H1 (cell line): ENCODE measurements at regions not wholly inside any gene's neighbourhood (a gene's known extent, or its start where the extent isn't known, plus 50 kb on each side); places are given as distances from the start of the nearest gene placed in this dataset.

Experiments used
- CTCF ChIA-PET: fragments of 300-600 bp; sonication (Branson Sonifier 250); formaldehyde crosslinking; loops from one replicate; lab custom pipeline; 2021; ENCODE audit not compliant: partially characterized antibody; lab: Charles Lee
- POLR2A ChIA-PET: fragments of 300-600 bp; sonication (Branson Sonifier 250); formaldehyde crosslinking; loops from one replicate; lab custom pipeline; 2021; ENCODE audit warnings: inconsistent platforms; ENCODE audit not compliant: partially characterized antibody; lab: Charles Lee
- DNase-seq, 2 experiments: peaks; one replicate each; pipeline versions ENCODE4 v3.0.0 to v3.0.0-alpha.2; 2010 to 2022; ENCODE audit warnings: low spot score in 2 of 2, low read depth in 1 of 2, mixed read lengths in 1 of 2
- FAIRE-seq: peaks from 2 replicates; lab custom pipeline; 2011; peaks lifted over from hg19 to GRCh38; lab: Jason Lieb, UNC
- H2AFZ ChIP-seq: 2 replicates; pipeline ENCODE4 v1.8.1; 2012; ENCODE audit warnings: low read length, inconsistent platforms
- H2AK5ac ChIP-seq: 2 replicates; pipeline ENCODE4 v1.6.1; 2013; ENCODE audit warnings: low read depth, low read length
- H2BK120ac ChIP-seq: replicated peaks from 2 replicates; pipeline ENCODE3; 2013; ENCODE audit warnings: low read depth, low read length, inconsistent platforms
- H2BK12ac ChIP-seq: 2 replicates; pipeline ENCODE4 v1.6.1; 2013; ENCODE audit warnings: low read depth, low read length
- H2BK15ac ChIP-seq: 2 replicates; pipeline ENCODE4 v1.6.1; 2013; ENCODE audit warnings: low read length
- H2BK20ac ChIP-seq: 2 replicates; pipeline ENCODE4 v1.6.1; 2013; ENCODE audit warnings: low read length
- H2BK5ac ChIP-seq: 2 replicates; pipeline ENCODE4 v1.6.1; 2013; ENCODE audit warnings: low read depth, low read length
- H3K14ac ChIP-seq: 2 replicates; pipeline ENCODE4 v1.6.1; 2013; ENCODE audit warnings: inconsistent platforms; ENCODE audit not compliant: insufficient read length
- H3K18ac ChIP-seq: 2 replicates; pipeline ENCODE4 v1.6.1; 2013; ENCODE audit warnings: low read length; ENCODE audit errors: extremely low read depth
- H3K23ac ChIP-seq: 2 replicates; pipeline ENCODE4 v1.6.1; 2013; ENCODE audit warnings: inconsistent platforms; ENCODE audit not compliant: insufficient read length
- H3K23me2 ChIP-seq: 2 replicates; pipeline ENCODE4 v1.6.1; 2013; ENCODE audit warnings: low read depth, low read length
- H3K27ac ChIP-seq: 2 replicates; pipeline ENCODE4 v1.6.1; 2011; ENCODE audit warnings: low read depth, low read length, inconsistent platforms
- H3K27me3 ChIP-seq, 4 experiments: replicated peaks in 1 of 4; 1 replicate in 1 of 4; 2 replicates in 3 of 4; pipeline versions ENCODE4 v1.6.1 to v1.8.1; 2011 to 2013; ENCODE audit warnings: low read length in 3 of 4, mild to moderate bottlenecking in 3 of 4, inconsistent platforms in 2 of 4, mixed read lengths in 2 of 4, moderate library complexity in 1 of 4; ENCODE audit not compliant: control insufficient read depth in 3 of 4, insufficient read depth in 3 of 4; ENCODE audit errors: extremely low read depth in 1 of 4
- H3K36me3 ChIP-seq, 4 experiments: 2 replicates each; pipeline versions ENCODE4 v1.6.1 to v1.8.1; 2011 to 2013; ENCODE audit warnings: mild to moderate bottlenecking in 4 of 4, low read length in 3 of 4, moderate library complexity in 2 of 4, control low read depth in 1 of 4, inconsistent platforms in 1 of 4; ENCODE audit not compliant: insufficient read depth in 4 of 4, control insufficient read depth in 2 of 4
- H3K4ac ChIP-seq: replicated peaks from 2 replicates; pipeline ENCODE3; 2013; ENCODE audit warnings: low read length, low read depth, mixed read lengths, inconsistent platforms; ENCODE audit not compliant: insufficient read length
- H3K4me1 ChIP-seq, 4 experiments: replicated peaks in 1 of 4; 1 replicate in 1 of 4; 2 replicates in 3 of 4; pipeline versions ENCODE4 v1.6.1 to v1.8.1; 2011 to 2013; ENCODE audit warnings: low read length in 3 of 4, inconsistent platforms in 2 of 4, mixed read lengths in 1 of 4; ENCODE audit not compliant: insufficient read depth in 4 of 4, control insufficient read depth in 3 of 4
- H3K4me2 ChIP-seq, 2 experiments: 2 replicates each; pipeline versions ENCODE4 v1.6.1 to v1.8.1; 2011 to 2013; ENCODE audit warnings: low read depth in 2 of 2, low read length in 2 of 2, control low read depth in 1 of 2, inconsistent platforms in 1 of 2, mild to moderate bottlenecking in 1 of 2; ENCODE audit not compliant: insufficient read depth in 1 of 2
- H3K4me3 ChIP-seq, 4 experiments: fragments of 200-600, 300-600 bp in 1 of 4; sonication (generic), shearing (Covaris generic), sonication (Bioruptor Twin) in 1 of 4; 2 replicates each; pipeline versions ENCODE4 v1.5.1 to v1.8.1; 2011 to 2016; ENCODE audit warnings: low read length in 4 of 4, low read depth in 3 of 4, control low read depth in 2 of 4, inconsistent platforms in 2 of 4, mild to moderate bottlenecking in 2 of 4, mixed read lengths in 1 of 4, moderate library complexity in 1 of 4; ENCODE audit not compliant: insufficient read depth in 2 of 4; ENCODE audit errors: extremely low read depth in 1 of 4
- H3K56ac ChIP-seq: replicated peaks from 2 replicates; pipeline ENCODE3; 2013; ENCODE audit warnings: low read depth, mild to moderate bottlenecking, mixed read lengths, low read length, inconsistent platforms; ENCODE audit not compliant: insufficient read length
- H3K79me1 ChIP-seq: 2 replicates; pipeline ENCODE4 v1.6.1; 2013; ENCODE audit warnings: low read depth, low read length, control low read depth
- H3K79me2 ChIP-seq, 2 experiments: 2 replicates each; pipeline versions ENCODE4 v1.6.1 to v1.8.1; 2012 to 2013; ENCODE audit warnings: low read length in 2 of 2, mild to moderate bottlenecking in 2 of 2, inconsistent platforms in 1 of 2; ENCODE audit not compliant: insufficient read depth in 2 of 2, control insufficient read depth in 1 of 2
- H3K9ac ChIP-seq, 4 experiments: replicated peaks in 1 of 4; 1 replicate in 1 of 4; 2 replicates in 3 of 4; pipeline versions ENCODE4 v1.6.1 to v1.8.1; 2011 to 2013; ENCODE audit warnings: low read depth in 3 of 4, low read length in 3 of 4, control low read depth in 2 of 4, mild to moderate bottlenecking in 2 of 4, moderate library complexity in 2 of 4, inconsistent platforms in 1 of 4; ENCODE audit errors: extremely low read depth in 1 of 4
- H3K9me3 ChIP-seq, 2 experiments: 2 replicates each; pipeline versions ENCODE4 v1.6.1 to v1.8.1; 2012 to 2013; ENCODE audit warnings: mild to moderate bottlenecking in 2 of 2, moderate library complexity in 2 of 2, control low read depth in 1 of 2, inconsistent platforms in 1 of 2, low read depth in 1 of 2, low read length in 1 of 2, mixed read lengths in 1 of 2; ENCODE audit not compliant: insufficient read depth in 2 of 2
- H4K20me1 ChIP-seq, 2 experiments: replicated peaks in 1 of 2; 2 replicates each; pipeline versions ENCODE3 to v1.8.1; 2011 to 2013; ENCODE audit warnings: inconsistent platforms in 2 of 2, low read length in 2 of 2, mild to moderate bottlenecking in 1 of 2; ENCODE audit not compliant: insufficient read depth in 2 of 2, control insufficient read depth in 1 of 2
- H4K5ac ChIP-seq: 2 replicates; pipeline ENCODE4 v1.6.1; 2013; ENCODE audit warnings: low read length, low read depth, mixed read lengths, inconsistent platforms; ENCODE audit not compliant: insufficient read length
- H4K8ac ChIP-seq: 2 replicates; pipeline ENCODE4 v1.8.0; 2013; ENCODE audit warnings: mild to moderate bottlenecking, moderate library complexity, low read length, inconsistent platforms; ENCODE audit not compliant: insufficient read depth; ENCODE audit errors: extremely low read depth
- H4K91ac ChIP-seq: replicated peaks from 2 replicates; pipeline ENCODE3; 2013; ENCODE audit warnings: low read length, mixed read lengths, inconsistent platforms; ENCODE audit not compliant: insufficient read length
- BACH1 ChIP-seq: IDR thresholded peaks from 2 replicates; pipeline ENCODE4 v1.6.1; 2012; ENCODE audit warnings: low read length, improper control_type of control experiment
- CBX8 ChIP-seq: fragments of 300-800, 300-1000 bp; sonication (generic); IDR thresholded peaks from 2 replicates; pipeline ENCODE4 v1.7.1; 2016; ENCODE audit warnings: low read depth, low read length, borderline replicate concordance
- FOSL1 ChIP-seq: IDR thresholded peaks from 2 replicates; pipeline ENCODE4 v1.6.1; 2011; ENCODE audit warnings: mild to moderate bottlenecking, low read depth, low read length, moderate library complexity; ENCODE audit not compliant: insufficient read depth
- JUN ChIP-seq: IDR thresholded peaks from 2 replicates; pipeline ENCODE4 v1.6.1; 2011; ENCODE audit warnings: low read depth, mild to moderate bottlenecking, improper control_type of control experiment, low read length
- NRF1 ChIP-seq: IDR thresholded peaks from 2 replicates; pipeline ENCODE4 v1.6.1; 2011; ENCODE audit warnings: mild to moderate bottlenecking, low read depth, low read length, improper control_type of control experiment
- POLR2A ChIP-seq, 2 experiments: IDR thresholded peaks; 1 replicate in 1 of 2; 2 replicates in 1 of 2; pipeline ENCODE4 v1.6.1; 2011; ENCODE audit warnings: low read depth in 2 of 2, low read length in 2 of 2, mild to moderate bottlenecking in 2 of 2; ENCODE audit errors: control extremely low read depth in 1 of 2
- SP4 ChIP-seq: IDR thresholded peaks from 2 replicates; pipeline ENCODE4 v1.6.1; 2012; ENCODE audit warnings: low read length, inconsistent platforms
- TAF7 ChIP-seq: optimal IDR thresholded peaks from 2 replicates; pipeline ENCODE3; 2011; ENCODE audit warnings: low read depth, mild to moderate bottlenecking, inconsistent platforms, low read length, moderate library complexity, borderline replicate concordance
- TBP ChIP-seq: IDR thresholded peaks from 2 replicates; pipeline ENCODE4 v1.6.1; 2011; ENCODE audit warnings: low read depth, low read length, improper control_type of control experiment
- USF2 ChIP-seq: IDR thresholded peaks from 2 replicates; pipeline ENCODE4 v1.6.1; 2011; ENCODE audit warnings: low read length, improper control_type of control experiment
- WGBS, 2 experiments: shearing (Covaris generic) in 1 of 2; methylation state at CpG; one replicate each; pipeline versions ENCODE4 v1.1.6 to v1.1.7; 2013 to 2015; ENCODE audit warnings: low lambda C conversion rate in 2 of 2, mixed read lengths in 2 of 2, inconsistent platforms in 1 of 2, low coverage in 1 of 2, missing lambda C conversion rate in 1 of 2; ENCODE audit not compliant: insufficient replicate concordance in 2 of 2, insufficient coverage in 1 of 2, insufficient read length in 1 of 2; ENCODE audit errors: extremely low coverage in 1 of 2, missing lambda C conversion rate in 1 of 2; 5-methylcytosine and 5-hydroxymethylcytosine counted together
- TF ChIP-seq, protein P1 (sequence below): IDR thresholded peaks from 2 replicates; pipeline ENCODE4 v1.6.1; 2012; ENCODE audit warnings: low read length, inconsistent platforms
- TF ChIP-seq, protein P2 (sequence below): IDR thresholded peaks from 2 replicates; pipeline ENCODE4 v1.6.1; 2012; ENCODE audit warnings: inconsistent platforms

DNA sequence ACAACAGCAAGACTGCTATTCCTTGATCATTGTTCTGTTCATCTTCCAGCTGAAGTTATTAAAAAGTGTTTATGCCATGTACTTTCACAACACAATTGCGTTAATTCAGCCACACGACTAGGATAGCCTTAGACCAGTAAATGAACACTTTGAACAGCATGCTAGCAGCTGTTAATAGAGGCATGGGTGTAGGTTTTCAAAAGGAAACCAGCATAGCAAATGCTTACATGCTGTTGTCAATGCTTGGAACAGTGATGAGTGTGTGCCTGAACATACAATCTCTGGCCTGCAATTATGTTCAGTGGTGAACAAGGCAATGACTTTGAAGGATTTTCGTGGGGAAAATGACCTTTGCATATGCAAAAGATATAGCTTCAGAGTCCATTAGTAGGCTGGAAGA is 127.4 kb upstream of the RBM19 start:
- H3K4ac ChIP-seq, result no peak overlapping the region
- H3K23me2 ChIP-seq, result no peaks in the 10 kb centered on the region
- H3K27me3 ChIP-seq, result no peaks in the 10 kb centered on the region
- H3K4me2 ChIP-seq, result no peak overlapping the region
- no peak overlapping the region for H3K56ac ChIP-seq
- no peak overlapping the region for H2BK12ac ChIP-seq
- no peak overlapping the region for H3K18ac ChIP-seq
- H2AK5ac ChIP-seq, result no peak overlapping the region
- H3K79me2 ChIP-seq, result no peaks in the 10 kb centered on the region
- H4K91ac ChIP-seq, result no peak overlapping the region
- H3K23ac ChIP-seq, result no peak overlapping the region
- H2BK15ac ChIP-seq, result no peak overlapping the region
- no peak overlapping the region for H2BK5ac ChIP-seq
- H3K9me3 ChIP-seq, result peaks cover 14 to 16% of the 10 kb centered on the region in 2 experiments; a peak in 2 of 4 replicates
- ChIA-PET CTCF (interaction anchor here (0.5 to 1.5 kb wide), 5 partner anchors 45 to 944 kb away, joined by 3 to 4 read pairs (median 3); no protein-coding TSS in a partner anchor), POLR2A (no interaction called here)
- FAIRE-seq, result no peak
- WGBS, 2 experiments, result 84% methylated on average over 3 of the region's 3 CpGs; no CpG with 5 or more reads in 1 of the 2 experiments
- no peaks in the 10 kb centered on the region for H3K4me1 ChIP-seq
- no peak for DNase-seq
- H3K14ac ChIP-seq, result no peak overlapping the region
- H3K9ac ChIP-seq, result no peak overlapping the region
- H3K36me3 ChIP-seq, result no peaks in the 10 kb centered on the region; a peak in 1 of 8 replicates
- no peaks in the 10 kb centered on the region; the same call in 1 of the 2 replicates for H3K79me1 ChIP-seq
- no peaks in the 10 kb centered on the region for H4K20me1 ChIP-seq
- no peak overlapping the region for H2BK20ac ChIP-seq
- H3K4me3 ChIP-seq, result no peak overlapping the region
- H3K27ac ChIP-seq, result no peak overlapping the region
- no peak overlapping the region for H2BK120ac ChIP-seq
- H4K8ac ChIP-seq, result no peak overlapping the region
- no peak overlapping the region for H2AFZ ChIP-seq
- no peak overlapping the region for H4K5ac ChIP-seq
- TF ChIP-seq, protein P1, sequence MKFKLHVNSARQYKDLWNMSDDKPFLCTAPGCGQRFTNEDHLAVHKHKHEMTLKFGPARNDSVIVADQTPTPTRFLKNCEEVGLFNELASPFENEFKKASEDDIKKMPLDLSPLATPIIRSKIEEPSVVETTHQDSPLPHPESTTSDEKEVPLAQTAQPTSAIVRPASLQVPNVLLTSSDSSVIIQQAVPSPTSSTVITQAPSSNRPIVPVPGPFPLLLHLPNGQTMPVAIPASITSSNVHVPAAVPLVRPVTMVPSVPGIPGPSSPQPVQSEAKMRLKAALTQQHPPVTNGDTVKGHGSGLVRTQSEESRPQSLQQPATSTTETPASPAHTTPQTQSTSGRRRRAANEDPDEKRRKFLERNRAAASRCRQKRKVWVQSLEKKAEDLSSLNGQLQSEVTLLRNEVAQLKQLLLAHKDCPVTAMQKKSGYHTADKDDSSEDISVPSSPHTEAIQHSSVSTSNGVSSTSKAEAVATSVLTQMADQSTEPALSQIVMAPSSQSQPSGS, result no peak
- TF ChIP-seq NRF1, result no peak
- TF ChIP-seq SP4, result no peak
- TF ChIP-seq TBP, result no peak
- no peak for TF ChIP-seq BACH1
- TF ChIP-seq USF2, result no peak
- no peak for TF ChIP-seq FOSL1
- TF ChIP-seq CBX8, result no peak
- TF ChIP-seq, protein P2, sequence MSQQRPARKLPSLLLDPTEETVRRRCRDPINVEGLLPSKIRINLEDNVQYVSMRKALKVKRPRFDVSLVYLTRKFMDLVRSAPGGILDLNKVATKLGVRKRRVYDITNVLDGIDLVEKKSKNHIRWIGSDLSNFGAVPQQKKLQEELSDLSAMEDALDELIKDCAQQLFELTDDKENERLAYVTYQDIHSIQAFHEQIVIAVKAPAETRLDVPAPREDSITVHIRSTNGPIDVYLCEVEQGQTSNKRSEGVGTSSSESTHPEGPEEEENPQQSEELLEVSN, result no peak
- TF ChIP-seq JUN, result no peak
- no peak for TF ChIP-seq POLR2A (IDR thresholded peaks at IDR 0.05; ENCODE audit: control extremely low read depth in 1 of 2, low read depth in 2 of 2, low read length in 2 of 2)
- TF ChIP-seq TAF7, result no peak
